Type B pancreatic cell (in vitro differentiated cells): ENCODE measurements at regions not wholly inside any gene's neighbourhood (a gene's known extent, or its start where the extent isn't known, plus 50 kb on each side); places are given as distances from the start of the nearest gene placed in this dataset.
"Not testable (repeated sequence)": the region's sequence is repeated elsewhere in the genome, so short reads cannot be mapped to it uniquely, and the experiment has no call there.

Experiments
- DNase-seq: peaks from one replicate; pipeline ENCODE4 v3.0.0; 2021; ENCODE audit warnings: mixed read lengths; ENCODE audit not compliant: unreplicated experiment; ENCODE audit errors: extremely low spot score
- H3K27ac Mint-ChIP-seq: 2 replicates; pipeline ENCODE4 v1.8.0; 2021; ENCODE audit warnings: mild to moderate bottlenecking, mixed read lengths
- H3K27me3 Mint-ChIP-seq: 2 replicates; pipeline ENCODE4 v1.8.0; 2021; ENCODE audit warnings: mixed read lengths
- H3K36me3 Mint-ChIP-seq: 2 replicates; pipeline ENCODE4 v1.8.0; 2021; ENCODE audit warnings: mixed read lengths
- H3K4me1 Mint-ChIP-seq: one replicate; pipeline ENCODE4 v1.8.0; 2021; ENCODE audit warnings: mixed read lengths; ENCODE audit not compliant: unreplicated experiment
- H3K4me3 Mint-ChIP-seq: 2 replicates; pipeline ENCODE4 v1.8.0; 2021; ENCODE audit warnings: mild to moderate bottlenecking, mixed read lengths
- H3K9me3 Mint-ChIP-seq: 2 replicates; pipeline ENCODE4 v1.8.0; 2021; ENCODE audit warnings: mixed read lengths
- TF ChIP-seq, protein P1 (sequence below): fragments of 200-600 bp; sonication (generic); conservative IDR thresholded peaks from 2 replicates; pipeline ENCODE4 v1.5.0; 2021; ENCODE audit warnings: antibody characterized with exemption, mild to moderate bottlenecking

GRCh38 chr9:64130325-64130724 lies 1154.7 kb downstream of the FOXD4L5 start:
- H3K27ac Mint-ChIP-seq, H3K4me3 Mint-ChIP-seq, DNase-seq, H3K36me3 Mint-ChIP-seq, H3K9me3 Mint-ChIP-seq, H3K4me1 Mint-ChIP-seq, H3K27me3 Mint-ChIP-seq: not testable (repeated sequence)

GRCh38 chr9:64128572-64128971 lies 1156.4 kb downstream of the FOXD4L5 start:
- no peak overlapping the region for H3K27ac Mint-ChIP-seq
- H3K4me1 Mint-ChIP-seq = no peaks in the 10 kb centered on the region
- TF ChIP-seq, protein P1, sequence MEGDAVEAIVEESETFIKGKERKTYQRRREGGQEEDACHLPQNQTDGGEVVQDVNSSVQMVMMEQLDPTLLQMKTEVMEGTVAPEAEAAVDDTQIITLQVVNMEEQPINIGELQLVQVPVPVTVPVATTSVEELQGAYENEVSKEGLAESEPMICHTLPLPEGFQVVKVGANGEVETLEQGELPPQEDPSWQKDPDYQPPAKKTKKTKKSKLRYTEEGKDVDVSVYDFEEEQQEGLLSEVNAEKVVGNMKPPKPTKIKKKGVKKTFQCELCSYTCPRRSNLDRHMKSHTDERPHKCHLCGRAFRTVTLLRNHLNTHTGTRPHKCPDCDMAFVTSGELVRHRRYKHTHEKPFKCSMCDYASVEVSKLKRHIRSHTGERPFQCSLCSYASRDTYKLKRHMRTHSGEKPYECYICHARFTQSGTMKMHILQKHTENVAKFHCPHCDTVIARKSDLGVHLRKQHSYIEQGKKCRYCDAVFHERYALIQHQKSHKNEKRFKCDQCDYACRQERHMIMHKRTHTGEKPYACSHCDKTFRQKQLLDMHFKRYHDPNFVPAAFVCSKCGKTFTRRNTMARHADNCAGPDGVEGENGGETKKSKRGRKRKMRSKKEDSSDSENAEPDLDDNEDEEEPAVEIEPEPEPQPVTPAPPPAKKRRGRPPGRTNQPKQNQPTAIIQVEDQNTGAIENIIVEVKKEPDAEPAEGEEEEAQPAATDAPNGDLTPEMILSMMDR = no peak
- H3K9me3 Mint-ChIP-seq = no peaks in the 10 kb centered on the region
- H3K4me3 Mint-ChIP-seq = no peak overlapping the region
- H3K27me3 Mint-ChIP-seq = no peaks in the 10 kb centered on the region
- DNase-seq = no peak
- no peaks in the 10 kb centered on the region for H3K36me3 Mint-ChIP-seq

- not testable (repeated sequence) for H3K27me3 Mint-ChIP-seq, H3K9me3 Mint-ChIP-seq, H3K36me3 Mint-ChIP-seq, DNase-seq, H3K4me1 Mint-ChIP-seq, H3K4me3 Mint-ChIP-seq, H3K27ac Mint-ChIP-seq
Observed at GRCh38 chr9:64121602-64122001, 1163.4 kb downstream of the FOXD4L5 start.

GRCh38 chr9:64117329-64117728 lies 1167.7 kb downstream of the FOXD4L5 start:
- H3K9me3 Mint-ChIP-seq, H3K36me3 Mint-ChIP-seq, DNase-seq, H3K27me3 Mint-ChIP-seq, H3K4me3 Mint-ChIP-seq, H3K27ac Mint-ChIP-seq, H3K4me1 Mint-ChIP-seq: not testable (repeated sequence)

- H3K4me1 Mint-ChIP-seq, H3K36me3 Mint-ChIP-seq, H3K27me3 Mint-ChIP-seq, H3K9me3 Mint-ChIP-seq, DNase-seq, H3K27ac Mint-ChIP-seq, H3K4me3 Mint-ChIP-seq: not testable (repeated sequence)
Observed at GRCh38 chr9:64107867-64108266, 1177.1 kb downstream of the FOXD4L5 start.

GRCh38 chr9:64107211-64107610 lies 1177.8 kb downstream of the FOXD4L5 start:
- not testable (repeated sequence) for H3K4me1 Mint-ChIP-seq, H3K36me3 Mint-ChIP-seq, H3K27ac Mint-ChIP-seq, H3K27me3 Mint-ChIP-seq, H3K4me3 Mint-ChIP-seq, H3K9me3 Mint-ChIP-seq, DNase-seq

GRCh38 chr9:64105193-64105592 lies 1179.8 kb downstream of the FOXD4L5 start:
- H3K9me3 Mint-ChIP-seq = not testable (repeated sequence)

DNA sequence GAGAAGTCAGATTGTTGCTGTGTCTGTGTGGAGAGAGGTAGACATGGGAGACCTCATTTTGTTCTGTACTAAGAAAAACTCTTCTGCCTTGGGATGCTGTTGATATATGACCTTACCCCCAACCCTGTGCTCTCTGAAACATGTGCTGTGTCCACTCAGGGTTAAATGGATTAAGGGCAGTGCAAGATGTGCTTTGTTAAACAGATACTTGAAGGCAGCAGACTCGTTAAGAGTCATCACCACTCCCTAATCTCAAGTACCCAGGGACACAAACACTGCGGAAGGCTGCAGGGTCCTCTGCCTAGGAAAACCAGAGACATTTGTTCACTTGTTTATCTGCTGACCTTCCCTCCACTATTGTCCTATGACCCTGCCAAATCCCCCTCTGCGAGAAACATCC lies 1183.5 kb downstream of the FOXD4L5 start:
- not testable (repeated sequence) for H3K36me3 Mint-ChIP-seq, H3K9me3 Mint-ChIP-seq, H3K4me3 Mint-ChIP-seq, DNase-seq, H3K27ac Mint-ChIP-seq, H3K27me3 Mint-ChIP-seq, H3K4me1 Mint-ChIP-seq

More at GRCh38 chr9:64105193-64105592, 1179.8 kb downstream of the FOXD4L5 start:
- H3K4me3 Mint-ChIP-seq, H3K36me3 Mint-ChIP-seq, H3K27me3 Mint-ChIP-seq, DNase-seq, H3K4me1 Mint-ChIP-seq, H3K27ac Mint-ChIP-seq: not testable (repeated sequence)

DNA sequence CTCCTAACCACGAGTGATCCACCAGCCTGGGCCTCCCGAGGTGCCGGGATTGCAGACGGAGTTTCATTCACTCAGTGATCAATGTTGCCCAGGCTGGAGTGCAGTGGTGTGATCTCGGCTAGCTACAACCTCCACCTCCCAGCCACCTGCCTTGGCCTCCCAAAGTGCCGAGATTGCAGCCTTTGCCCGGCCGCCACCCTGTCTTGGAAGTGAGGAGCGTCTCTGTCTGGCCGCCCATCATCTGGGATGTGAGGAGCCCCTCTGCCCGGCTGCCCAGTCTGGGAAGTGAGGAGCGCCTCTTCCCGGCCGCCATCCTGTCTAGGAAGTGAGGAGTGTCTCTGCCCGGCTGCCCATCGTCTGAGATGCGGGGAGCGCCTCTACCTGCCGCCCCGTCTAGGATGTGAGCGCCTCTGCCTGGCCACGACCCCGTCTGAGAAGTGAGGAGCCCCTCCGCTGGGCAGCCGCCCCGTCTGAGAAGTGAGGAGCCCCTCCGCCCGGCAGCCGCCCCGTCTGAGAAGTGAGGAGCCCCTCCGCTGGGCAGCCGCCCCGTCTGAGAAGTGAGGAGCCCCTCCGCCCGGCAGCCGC lies 1184.3 kb downstream of the FOXD4L5 start:
- H3K4me1 Mint-ChIP-seq, H3K4me3 Mint-ChIP-seq, H3K36me3 Mint-ChIP-seq, H3K9me3 Mint-ChIP-seq, H3K27ac Mint-ChIP-seq, DNase-seq, H3K27me3 Mint-ChIP-seq: not testable (repeated sequence)

DNA sequence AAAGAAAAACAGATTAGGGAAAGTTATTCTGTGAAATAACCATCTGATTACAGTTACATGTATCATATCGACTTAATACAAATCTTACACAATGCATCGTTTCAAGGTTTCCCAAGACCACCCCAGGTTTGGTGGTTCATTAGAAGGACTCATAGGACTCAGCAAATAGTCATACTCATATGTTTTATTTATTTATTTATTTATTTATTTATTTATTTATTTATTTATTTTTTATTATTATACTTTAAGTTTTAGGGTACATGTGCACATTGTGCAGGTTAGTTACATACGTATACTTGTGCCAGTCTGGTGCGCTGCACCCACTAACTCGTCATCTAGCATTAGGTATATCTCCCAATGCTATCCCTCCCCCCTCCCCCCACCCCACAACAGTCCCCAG lies 1199.0 kb downstream of the FOXD4L5 start:
- not testable (repeated sequence) for H3K27ac Mint-ChIP-seq, H3K9me3 Mint-ChIP-seq, H3K36me3 Mint-ChIP-seq, H3K4me1 Mint-ChIP-seq, DNase-seq, H3K4me3 Mint-ChIP-seq, H3K27me3 Mint-ChIP-seq

DNA sequence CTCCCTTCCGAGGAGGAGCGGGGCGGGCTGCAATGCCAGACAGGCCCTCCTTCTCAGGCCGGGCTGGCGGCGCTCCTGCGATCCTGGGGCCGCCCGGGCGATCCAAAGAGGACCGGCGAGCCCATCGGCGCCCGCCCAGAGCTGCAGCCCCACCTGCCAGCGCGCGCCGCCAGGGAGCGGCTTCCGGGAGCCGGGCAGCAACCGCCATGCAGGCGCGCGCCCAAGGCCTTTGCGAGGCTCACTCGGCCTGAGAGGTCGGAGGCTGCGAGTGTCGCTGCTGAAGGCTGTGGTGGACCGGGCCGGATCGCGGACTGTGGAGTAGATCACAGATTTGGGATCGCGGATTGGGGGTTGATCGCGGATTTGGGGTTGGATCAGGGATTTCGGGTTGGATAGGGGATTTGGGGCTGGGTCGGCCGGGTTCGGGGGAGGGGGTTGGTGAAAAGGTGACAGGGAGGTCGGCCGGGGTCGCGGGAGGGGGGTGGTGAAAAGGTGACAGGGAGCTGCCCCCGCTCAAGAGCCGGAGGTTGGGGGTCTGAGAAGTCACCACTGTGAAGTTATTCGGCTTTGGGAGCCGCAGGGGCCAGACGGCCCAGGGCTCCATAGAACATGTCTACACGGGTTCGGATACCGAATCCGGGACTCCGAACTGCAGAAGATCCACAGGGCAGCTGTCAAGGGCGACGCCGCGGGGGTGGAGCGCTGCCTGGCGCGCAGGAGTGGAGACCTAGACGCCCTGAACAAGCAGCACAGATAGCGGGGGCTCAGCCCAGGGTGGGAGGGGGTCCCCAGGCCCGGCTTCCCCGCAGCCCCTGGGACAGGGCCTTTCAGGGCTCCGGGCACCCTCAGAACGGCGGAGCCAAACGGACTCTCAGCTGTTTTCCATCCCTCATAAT lies 1213.4 kb downstream of the FOXD4L5 start:
- H3K4me1 Mint-ChIP-seq, H3K27ac Mint-ChIP-seq, H3K36me3 Mint-ChIP-seq, H3K27me3 Mint-ChIP-seq, H3K4me3 Mint-ChIP-seq, H3K9me3 Mint-ChIP-seq: not testable (repeated sequence)
- peak; percentile 59 for DNase-seq

DNA sequence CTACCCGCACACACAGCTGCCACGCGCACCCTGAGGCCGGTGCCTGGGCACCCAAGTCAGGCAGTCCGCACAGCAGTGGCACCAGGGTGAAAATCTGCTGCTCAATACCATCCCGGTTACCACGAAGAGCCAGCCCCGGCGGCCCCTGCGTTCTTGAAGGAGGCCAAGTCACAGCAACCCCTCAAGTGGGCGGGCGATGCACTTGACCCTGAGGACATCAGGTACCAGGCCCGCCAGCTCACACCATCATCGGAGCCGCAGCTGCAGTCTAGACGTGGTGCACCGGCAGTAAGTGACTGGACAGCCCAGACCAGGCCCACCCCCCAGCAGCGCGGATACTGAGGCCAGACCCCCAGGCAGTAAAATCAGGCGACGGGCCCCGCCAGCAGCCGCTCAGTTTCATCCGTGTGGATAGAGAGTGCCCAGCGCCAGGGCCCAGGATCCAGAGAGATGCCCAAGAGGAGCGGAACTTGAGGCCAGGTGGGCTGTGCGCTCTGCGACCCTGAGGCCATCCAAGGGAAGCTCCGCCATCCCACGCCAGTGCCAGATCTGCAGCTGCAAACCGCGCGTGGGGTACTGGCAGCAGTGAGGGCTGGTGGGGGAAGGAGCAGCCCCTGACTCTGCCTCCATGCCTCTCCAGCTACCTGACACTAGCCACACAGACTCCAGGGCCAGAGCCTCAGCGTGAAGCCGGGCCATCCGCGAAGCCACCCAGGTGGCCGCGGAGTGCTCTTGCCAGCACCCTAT lies 1214.2 kb downstream of the FOXD4L5 start:
- not testable (repeated sequence) for H3K4me3 Mint-ChIP-seq, H3K27ac Mint-ChIP-seq, H3K27me3 Mint-ChIP-seq, H3K9me3 Mint-ChIP-seq, H3K36me3 Mint-ChIP-seq, DNase-seq, H3K4me1 Mint-ChIP-seq

DNA sequence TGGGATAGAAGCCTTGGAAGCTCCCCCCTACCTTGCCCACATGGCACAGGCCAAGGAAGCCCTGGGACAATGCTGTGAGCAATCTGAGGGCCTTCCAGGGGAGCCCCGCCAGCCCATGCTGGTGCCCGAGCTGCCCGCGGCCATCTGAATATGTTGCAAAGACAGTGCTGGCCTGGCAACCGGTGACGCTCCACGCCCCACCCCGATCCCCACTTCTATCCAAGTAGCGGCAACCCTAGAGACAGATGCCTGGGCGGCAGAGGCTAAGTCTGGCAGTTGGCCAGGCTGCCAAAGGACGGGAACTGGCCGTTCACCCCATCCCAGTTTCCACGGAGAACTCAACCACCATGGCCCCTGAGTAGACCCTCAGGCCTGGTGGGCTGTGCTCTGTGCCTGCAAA lies 1214.9 kb downstream of the FOXD4L5 start:
- not testable (repeated sequence) for H3K27me3 Mint-ChIP-seq, H3K9me3 Mint-ChIP-seq, H3K4me1 Mint-ChIP-seq, H3K36me3 Mint-ChIP-seq, DNase-seq, H3K4me3 Mint-ChIP-seq, H3K27ac Mint-ChIP-seq
